ENCODE measurements at regions not wholly inside any gene's neighbourhood (a gene's known extent, or its start where the extent isn't known, plus 50 kb on each side); places are given as distances from the start of the nearest gene placed in this dataset.

- TF ChIP-seq ZBTB7A (IDR thresholded peaks at IDR 0.05; ENCODE audit: low read depth), result no peak
- no peak for TF ChIP-seq USF1 (IDR thresholded peaks at IDR 0.05)
- no peak for TF ChIP-seq CREB1 (IDR thresholded peaks at IDR 0.05; ENCODE audit: low read depth)
- TF ChIP-seq TCF12 (IDR thresholded peaks at IDR 0.05; ENCODE audit: low read depth), result no peak
- no peak for TF ChIP-seq CEBPB (IDR thresholded peaks at IDR 0.05)
- TF ChIP-seq REST (IDR thresholded peaks at IDR 0.05; ENCODE audit: low read depth), result no peak
- TF ChIP-seq FOXM1 (IDR thresholded peaks at IDR 0.05; ENCODE audit: borderline replicate concordance, low read depth), result no peak
- no peak for TF ChIP-seq RAD21 (IDR thresholded peaks at IDR 0.05; ENCODE audit: low read depth)
- TF ChIP-seq EP300 (IDR thresholded peaks at IDR 0.05; ENCODE audit: borderline replicate concordance), result no peak
- TF ChIP-seq YY1 (IDR thresholded peaks at IDR 0.05; ENCODE audit: low read depth), result no peak
- TF ChIP-seq TEAD4 (IDR thresholded peaks at IDR 0.05), result no peak
- no peak for TF ChIP-seq MAX (IDR thresholded peaks at IDR 0.05)
- no peak for TF ChIP-seq EGR1 (IDR thresholded peaks at IDR 0.05)
- no peak for TF ChIP-seq NFIC (IDR thresholded peaks at IDR 0.05)
- TF ChIP-seq TAF1 (IDR thresholded peaks at IDR 0.05; ENCODE audit: low read depth), result no peak
These were observed 249.0 kb upstream of the ID2 start for GRCh38 chr2:8432706-8433336.

- TF ChIP-seq USF1 (IDR thresholded peaks at IDR 0.05) (no peak), ZBTB7A (IDR thresholded peaks at IDR 0.05; ENCODE audit: low read depth) (no peak), TEAD4 (IDR thresholded peaks at IDR 0.05) (no peak), RAD21 (IDR thresholded peaks at IDR 0.05; ENCODE audit: low read depth) (no peak), TAF1 (IDR thresholded peaks at IDR 0.05; ENCODE audit: low read depth) (no peak), CEBPB (IDR thresholded peaks at IDR 0.05) (no peak), TCF12 (IDR thresholded peaks at IDR 0.05; ENCODE audit: low read depth) (no peak), MAX (IDR thresholded peaks at IDR 0.05) (no peak), FOXM1 (IDR thresholded peaks at IDR 0.05; ENCODE audit: borderline replicate concordance, low read depth) (no peak), NFIC (IDR thresholded peaks at IDR 0.05) (no peak), EGR1 (IDR thresholded peaks at IDR 0.05) (no peak), EP300 (IDR thresholded peaks at IDR 0.05; ENCODE audit: borderline replicate concordance) (no peak), REST (IDR thresholded peaks at IDR 0.05; ENCODE audit: low read depth) (no peak), YY1 (IDR thresholded peaks at IDR 0.05; ENCODE audit: low read depth) (no peak), CREB1 (IDR thresholded peaks at IDR 0.05; ENCODE audit: low read depth) (no peak)
These were observed 248.5 kb upstream of the ID2 start for GRCh38 chr2:8433390-8433789.

- no peak for TF ChIP-seq YY1 (IDR thresholded peaks at IDR 0.05; ENCODE audit: low read depth)
- no peak for TF ChIP-seq EP300 (IDR thresholded peaks at IDR 0.05; ENCODE audit: borderline replicate concordance)
- TF ChIP-seq NFIC (IDR thresholded peaks at IDR 0.05), result no peak
- no peak for TF ChIP-seq REST (IDR thresholded peaks at IDR 0.05; ENCODE audit: low read depth)
These were observed 246.2 kb upstream of the ID2 start for GRCh38 chr2:8435608-8436007.

GRCh38 chr2:8436585-8436984 lies 245.3 kb upstream of the ID2 start:
- no peak for TF ChIP-seq FOXM1 (IDR thresholded peaks at IDR 0.05; ENCODE audit: borderline replicate concordance, low read depth)
- TF ChIP-seq CEBPB (IDR thresholded peaks at IDR 0.05), result no peak
- TF ChIP-seq MAX (IDR thresholded peaks at IDR 0.05), result no peak
- no peak for TF ChIP-seq REST (IDR thresholded peaks at IDR 0.05; ENCODE audit: low read depth)
- no peak for TF ChIP-seq RAD21 (IDR thresholded peaks at IDR 0.05; ENCODE audit: low read depth)
- TF ChIP-seq NFIC (IDR thresholded peaks at IDR 0.05), result no peak
- TF ChIP-seq EP300 (IDR thresholded peaks at IDR 0.05; ENCODE audit: borderline replicate concordance), result no peak
- TF ChIP-seq CREB1 (IDR thresholded peaks at IDR 0.05; ENCODE audit: low read depth), result no peak
- no peak for TF ChIP-seq TEAD4 (IDR thresholded peaks at IDR 0.05)
- no peak for TF ChIP-seq TAF1 (IDR thresholded peaks at IDR 0.05; ENCODE audit: low read depth)
- TF ChIP-seq USF1 (IDR thresholded peaks at IDR 0.05), result no peak
- TF ChIP-seq EGR1 (IDR thresholded peaks at IDR 0.05), result no peak
- no peak for TF ChIP-seq ZBTB7A (IDR thresholded peaks at IDR 0.05; ENCODE audit: low read depth)
- no peak for TF ChIP-seq TCF12 (IDR thresholded peaks at IDR 0.05; ENCODE audit: low read depth)
- TF ChIP-seq YY1 (IDR thresholded peaks at IDR 0.05; ENCODE audit: low read depth), result no peak
